ENCODE measurements at regions not wholly inside any gene's neighbourhood (a gene's known extent, or its start where the extent isn't known, plus 50 kb on each side); places are given as distances from the start of the nearest gene placed in this dataset.

DNA sequence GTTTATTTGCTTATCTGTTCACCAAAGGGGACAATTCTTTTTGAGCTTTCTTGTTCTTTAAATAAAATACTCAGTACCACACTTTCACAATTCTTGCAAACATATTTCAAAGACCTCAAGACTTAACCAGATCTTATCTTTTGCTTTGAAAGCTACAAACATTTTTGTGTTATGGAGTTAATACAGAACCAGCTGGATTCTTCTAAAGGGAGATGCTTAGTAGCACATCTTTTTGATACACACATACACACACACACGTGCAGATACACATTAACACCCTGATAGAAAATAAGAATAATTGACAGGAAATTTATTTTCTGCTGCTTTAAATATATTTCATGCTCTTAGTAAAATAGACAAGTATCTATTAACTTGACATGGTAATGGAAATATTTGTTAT lies 379.1 kb downstream of the SH2D1A start:
- no peak for TF ChIP-seq POLR2AphosphoS5 (IDR thresholded peaks at IDR 0.05; ENCODE audit: low read depth, low read length)
- TF ChIP-seq POLR2A (IDR thresholded peaks at IDR 0.05; ENCODE audit: low read depth, low read length): no peak

All from GM12892 (cell line).